NCI-H2081 (cell line): ENCODE measurements at regions not wholly inside any gene's neighbourhood (a gene's known extent, or its start where the extent isn't known, plus 50 kb on each side); places are given as distances from the start of the nearest gene placed in this dataset.

Experiments
- DNase-seq, 2 experiments: peaks; one replicate each; lab custom pipeline; 2025; lab: John Stamatoyannopoulos, UW

DNA sequence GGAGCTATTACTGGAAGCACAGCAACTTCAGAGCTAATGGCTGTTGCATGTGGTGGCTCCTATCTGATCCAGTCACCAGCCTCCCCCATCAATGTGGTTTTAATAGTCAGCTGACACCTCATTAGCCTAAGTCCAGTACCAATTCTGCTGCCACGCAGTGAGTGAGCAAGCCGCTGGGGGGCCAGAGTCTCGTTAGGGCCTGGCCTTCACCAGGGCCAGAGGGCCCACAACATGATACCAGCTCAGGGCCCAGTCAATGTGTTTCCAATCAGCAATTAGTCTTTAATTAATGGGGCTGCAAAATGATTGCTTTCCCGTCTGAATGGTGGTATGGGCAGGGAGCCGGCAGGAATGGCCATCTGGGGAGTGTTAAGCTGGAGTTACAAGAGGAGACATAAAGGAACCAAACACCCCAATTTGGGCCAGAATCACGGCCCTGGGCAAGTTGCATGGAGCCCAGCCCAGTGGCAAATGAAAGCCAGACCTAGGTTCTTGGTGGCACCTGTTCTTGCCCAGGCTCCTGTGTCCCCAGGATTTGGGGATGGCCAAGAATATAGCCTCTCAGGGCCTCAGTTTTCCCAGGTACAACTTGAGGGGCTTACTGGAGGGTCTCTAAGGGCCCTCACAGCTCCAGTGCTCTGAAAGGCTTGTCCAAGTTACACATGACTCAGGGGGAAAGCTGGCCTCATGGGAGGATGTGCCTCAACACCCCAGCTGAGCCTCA is 119.2 kb downstream of the EFNB1 start:
- DNase-seq: no peak

DNA sequence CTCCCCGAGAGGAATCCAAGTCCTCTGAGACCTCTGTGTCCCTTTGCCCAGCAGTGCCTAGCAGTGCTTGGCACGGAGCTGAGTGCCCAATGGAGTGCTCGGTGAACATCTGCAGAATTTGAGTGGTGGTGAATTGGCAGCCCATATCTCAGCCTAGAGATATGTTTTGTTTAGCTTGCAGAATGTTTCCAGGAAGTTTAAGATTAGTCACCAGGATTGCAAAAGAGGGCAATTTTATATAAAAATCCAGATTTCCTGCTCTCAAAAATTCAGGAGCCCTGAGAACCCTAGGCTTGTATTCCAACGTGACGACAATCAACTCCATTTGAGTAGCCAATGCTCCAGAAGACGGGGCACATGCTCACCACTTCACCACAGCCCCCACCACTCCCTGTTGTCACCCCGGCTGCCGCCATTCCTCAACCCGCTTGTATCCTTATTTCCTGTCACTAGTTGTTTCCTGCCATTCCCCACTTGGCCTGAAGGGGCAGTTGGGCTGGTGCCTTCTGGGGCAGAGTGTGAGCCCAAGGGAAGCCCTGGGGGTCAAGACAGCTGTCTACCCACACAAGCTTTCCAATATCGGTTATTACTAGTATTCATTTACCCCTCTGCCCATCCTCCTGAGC is 116.9 kb downstream of the EFNB1 start:
- no peak for DNase-seq

DNA sequence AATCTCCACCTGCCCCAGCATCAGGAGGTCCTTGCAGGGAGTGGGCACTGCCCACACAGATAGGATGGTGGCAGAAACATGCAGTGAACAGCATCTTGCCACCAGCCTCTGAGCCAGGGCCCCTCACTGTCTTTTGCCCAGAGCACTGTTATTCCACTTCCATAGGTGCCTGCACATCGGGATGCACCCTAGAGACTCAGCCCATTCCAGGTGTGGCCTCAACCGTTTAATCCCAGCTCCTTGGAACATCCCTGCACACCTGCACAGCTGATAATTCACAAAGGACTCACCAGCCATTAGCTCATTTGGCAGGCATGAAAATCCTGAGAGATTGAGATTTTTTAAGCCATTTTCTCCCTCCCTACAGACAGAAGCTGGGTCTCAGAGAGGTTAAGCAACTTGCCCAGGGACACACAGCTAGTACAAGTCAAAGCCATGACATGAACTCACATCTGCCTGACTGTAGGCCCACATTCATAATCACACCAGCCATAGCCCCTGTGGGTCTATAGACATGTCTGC is 116.3 kb downstream of the EFNB1 start:
- no peak for DNase-seq

DNA sequence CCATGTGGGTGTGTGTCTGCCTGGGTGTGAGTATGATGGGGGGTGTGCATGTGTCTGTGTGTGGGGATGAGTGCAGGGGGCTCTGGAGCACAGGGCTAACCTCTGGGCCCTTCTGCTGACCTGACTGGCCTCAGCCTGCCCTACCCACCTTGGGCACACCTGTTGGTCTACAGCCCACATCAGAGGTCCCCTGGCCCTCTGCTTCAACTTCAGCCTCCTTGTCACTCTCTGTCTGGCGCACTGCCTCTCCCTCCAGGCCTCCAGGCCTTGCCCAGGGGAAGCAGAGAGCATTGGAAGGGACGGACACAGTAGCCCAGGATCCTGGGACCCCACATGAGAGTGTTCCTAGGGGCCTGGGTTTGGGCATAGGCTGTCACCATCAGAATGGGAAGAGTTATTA is 115.4 kb downstream of the EFNB1 start:
- no peak for DNase-seq

DNA sequence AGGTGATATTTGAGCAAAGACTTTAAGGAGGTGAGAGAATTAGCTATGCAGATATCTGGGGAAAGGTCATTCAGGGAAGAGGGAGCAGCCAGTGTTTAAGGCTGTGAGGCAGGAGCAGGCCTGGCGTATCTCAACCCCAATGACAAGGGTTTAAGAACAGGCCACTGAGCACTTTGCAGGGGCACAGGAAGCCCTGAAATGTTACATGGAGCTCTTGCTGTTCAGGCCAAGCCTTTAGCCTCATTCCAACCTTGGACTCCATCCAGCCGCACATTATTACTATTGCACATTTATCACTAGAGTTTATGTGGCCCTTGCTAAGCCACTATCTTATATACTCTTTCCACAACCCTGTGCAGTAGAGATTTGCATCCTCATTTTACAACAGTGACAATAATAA is 114.0 kb downstream of the EFNB1 start:
- DNase-seq: no peak

DNA sequence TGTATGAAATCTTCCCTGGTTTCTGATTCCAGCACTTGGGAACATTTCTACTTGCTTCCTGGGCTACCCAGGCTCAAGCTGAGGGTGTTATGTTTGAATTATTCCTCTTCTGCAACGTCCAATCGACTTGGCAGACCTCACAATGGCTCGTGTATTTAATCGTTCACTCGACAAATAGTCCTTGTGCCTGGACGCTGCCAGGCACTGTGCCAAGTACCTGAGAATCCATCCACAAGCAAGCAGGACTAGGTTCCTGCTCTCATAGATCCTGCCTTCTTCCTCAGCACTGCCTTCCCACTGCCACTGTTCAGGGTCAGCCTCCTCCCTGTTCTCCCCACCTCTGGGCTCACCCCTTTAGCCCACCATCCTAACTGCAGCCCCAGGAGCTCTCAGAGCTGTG is 113.3 kb downstream of the EFNB1 start:
- no peak for DNase-seq

DNA sequence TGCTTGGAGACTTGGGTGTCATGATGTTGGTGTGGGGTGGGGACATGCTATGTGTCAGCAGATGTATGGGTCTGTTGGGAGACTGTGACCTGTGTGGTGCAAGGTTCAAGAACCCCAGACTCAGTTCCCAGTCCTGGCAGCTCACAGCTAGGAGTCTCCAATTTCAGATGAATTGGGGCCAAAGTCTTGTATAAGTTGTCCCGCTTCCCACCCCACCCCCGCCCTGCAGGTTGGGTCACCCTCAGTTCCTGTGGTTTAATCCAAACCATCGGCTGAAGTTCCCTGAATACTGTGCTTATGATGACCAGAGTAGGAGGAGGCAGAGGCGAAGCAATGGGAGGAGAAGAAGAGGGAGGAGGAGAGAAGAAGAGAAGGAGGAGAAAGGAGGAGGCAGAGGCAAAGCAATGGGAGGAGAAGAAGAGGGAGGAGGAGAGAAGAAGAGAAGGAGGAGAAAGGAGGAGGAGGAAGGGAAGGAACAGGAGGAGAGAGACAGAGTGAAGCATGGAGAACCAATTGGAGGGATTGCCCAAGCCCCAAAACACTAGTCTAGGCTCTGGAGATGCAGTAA is 112.6 kb downstream of the EFNB1 start:
- DNase-seq: no peak

DNA sequence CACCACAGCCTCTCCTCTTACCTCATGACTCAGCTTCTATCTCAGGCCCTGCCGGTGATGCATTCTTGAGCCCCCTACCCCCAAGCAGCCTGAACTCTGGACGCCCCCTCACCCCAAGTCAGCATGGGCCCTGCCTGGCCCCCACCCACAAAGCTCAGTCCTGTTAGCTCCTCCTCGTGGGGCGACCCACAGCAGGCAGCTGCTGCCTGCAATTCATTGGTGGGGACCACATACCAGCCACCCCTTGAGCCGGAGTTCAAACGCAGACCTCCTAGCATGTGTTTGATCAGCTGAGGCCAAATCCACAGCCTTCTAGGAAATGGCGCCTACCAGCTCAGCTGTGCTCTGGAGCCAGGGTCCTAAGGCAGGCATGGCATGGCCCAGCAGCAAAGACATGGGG is 111.8 kb downstream of the EFNB1 start:
- no peak for DNase-seq

DNA sequence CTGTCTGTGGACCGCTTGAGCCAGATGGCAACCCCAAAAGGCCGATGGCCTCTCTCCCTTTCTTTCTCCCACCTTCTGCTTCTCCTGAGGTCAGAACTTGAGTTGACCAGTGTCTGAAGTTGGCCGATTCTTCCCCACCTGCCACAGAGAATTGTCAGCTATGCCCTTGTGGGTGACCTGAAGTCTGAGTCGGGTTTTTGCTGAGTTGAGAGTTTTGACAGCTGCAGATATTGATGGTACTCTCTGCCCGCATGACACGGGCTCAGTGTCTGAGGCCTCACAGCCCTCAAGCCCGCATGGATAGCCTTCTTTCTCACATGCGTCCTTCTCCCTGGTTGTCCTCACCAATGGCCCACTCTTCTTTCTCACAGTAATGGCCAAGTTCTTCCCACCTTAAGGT is 111.0 kb downstream of the EFNB1 start:
- no peak for DNase-seq

DNA sequence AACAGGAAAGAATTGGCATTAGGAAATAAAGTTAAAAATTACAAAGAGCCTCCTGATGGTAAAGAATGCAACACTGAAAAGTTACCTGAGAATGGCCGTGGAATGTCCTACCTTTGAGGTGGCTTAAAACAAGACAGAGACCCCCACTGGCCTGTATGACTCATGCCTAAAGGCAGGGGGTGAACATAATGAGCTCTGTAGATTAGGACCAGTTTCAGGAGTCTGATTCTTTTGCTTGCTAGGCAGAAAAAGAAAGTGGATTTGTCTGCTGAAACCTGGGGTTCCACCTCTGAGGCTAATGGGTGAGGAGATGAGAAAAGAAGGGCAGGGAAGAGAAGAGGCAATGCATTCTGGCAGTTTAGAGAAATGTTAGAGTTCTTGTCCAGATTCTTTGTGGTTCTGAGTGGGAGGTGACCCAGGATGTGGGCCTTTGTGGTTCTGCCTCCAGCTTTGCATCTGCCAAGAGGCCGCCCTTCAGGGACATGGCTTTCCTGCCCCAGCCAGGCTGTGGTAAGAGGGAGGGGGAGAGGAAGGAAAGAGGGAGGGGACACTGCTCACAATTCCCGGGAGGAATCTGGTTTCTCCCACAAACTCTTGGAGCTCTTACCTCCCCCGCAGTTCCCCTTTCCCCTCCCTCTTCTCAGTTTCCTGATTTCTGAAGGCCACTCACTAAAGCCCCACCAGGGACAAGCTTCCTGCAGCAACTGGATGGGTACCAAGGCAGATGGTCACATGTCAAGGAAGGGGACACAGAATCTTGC is 109.6 kb downstream of the EFNB1 start:
- DNase-seq: no peak

DNA sequence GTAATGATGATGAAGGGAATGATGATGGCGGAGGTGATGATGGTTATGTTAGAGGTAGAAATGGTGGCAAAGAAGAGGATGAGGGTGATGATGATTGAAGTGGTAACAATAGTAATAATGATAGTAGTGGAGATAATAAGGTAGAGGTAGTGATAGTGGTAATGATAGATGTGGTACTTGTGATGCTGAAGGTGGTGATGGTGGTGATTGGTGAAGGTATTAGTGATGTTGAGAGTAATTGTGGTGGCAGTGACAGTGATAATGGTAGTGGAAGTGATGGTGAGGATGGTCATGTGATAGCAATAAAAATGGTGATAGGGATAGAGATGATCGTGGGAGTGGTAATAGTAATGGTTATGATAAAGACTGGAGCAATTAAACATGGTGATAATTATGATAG is 108.8 kb downstream of the EFNB1 start:
- DNase-seq: no peak

DNA sequence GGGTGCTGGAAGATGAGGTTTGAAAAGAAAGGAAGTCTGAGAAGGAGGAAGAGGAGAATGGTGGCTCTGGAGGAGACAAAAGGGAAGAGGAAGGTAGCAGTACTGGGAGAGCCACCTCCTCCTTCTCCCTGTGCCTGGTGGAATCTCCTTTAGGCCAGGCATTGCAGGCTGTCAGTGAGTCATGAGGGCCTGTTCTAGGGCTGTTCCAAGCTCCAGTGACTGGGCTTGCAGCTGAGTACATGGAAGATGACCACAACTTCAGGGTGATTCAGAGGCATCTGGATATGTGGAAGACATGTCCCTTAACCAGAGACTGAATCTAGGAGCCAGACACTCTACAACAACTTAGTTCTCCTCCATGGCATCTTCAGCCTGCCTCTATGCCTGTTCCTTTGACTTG is 107.8 kb downstream of the EFNB1 start:
- DNase-seq: no peak

DNA sequence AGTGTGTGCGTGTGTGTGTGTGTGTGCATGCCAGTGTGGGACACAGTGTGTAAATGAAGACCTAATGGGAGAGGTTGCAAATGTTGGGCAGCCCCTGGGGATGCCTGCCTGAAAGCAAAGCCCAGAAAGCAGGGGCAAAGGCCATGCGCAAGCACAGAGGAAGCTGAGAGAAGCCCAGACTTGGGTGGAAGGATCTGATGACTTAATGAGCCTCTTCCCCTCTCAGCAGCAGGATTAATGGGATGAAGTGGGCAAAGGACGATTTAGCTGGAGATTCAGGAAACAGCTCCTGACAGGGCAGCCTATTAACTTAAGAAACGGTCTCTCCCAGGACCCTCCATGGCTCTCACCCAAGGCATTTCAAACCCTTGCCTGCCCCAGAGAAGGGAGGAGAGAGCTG is 107.3 kb downstream of the EFNB1 start:
- DNase-seq: no peak

DNA sequence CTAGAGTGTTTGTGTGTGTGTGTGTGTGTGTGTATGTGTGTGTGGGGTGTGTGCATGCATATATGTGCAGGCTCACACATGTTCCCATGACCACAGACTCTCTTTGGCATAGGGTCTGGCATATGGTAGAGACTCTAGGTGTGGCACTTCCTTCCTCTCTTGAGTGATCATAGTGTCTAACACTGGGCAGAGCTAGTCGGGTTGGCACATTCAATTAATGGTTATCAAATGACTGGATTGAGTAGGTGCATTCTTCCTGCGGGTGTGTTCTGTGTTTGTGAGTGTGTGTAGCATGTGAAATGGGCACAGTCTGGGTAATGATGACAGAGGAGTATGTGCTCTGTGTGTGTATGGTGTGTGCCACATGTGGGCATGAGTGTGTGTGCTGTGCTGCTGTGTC is 106.5 kb downstream of the EFNB1 start:
- no peak for DNase-seq

DNA sequence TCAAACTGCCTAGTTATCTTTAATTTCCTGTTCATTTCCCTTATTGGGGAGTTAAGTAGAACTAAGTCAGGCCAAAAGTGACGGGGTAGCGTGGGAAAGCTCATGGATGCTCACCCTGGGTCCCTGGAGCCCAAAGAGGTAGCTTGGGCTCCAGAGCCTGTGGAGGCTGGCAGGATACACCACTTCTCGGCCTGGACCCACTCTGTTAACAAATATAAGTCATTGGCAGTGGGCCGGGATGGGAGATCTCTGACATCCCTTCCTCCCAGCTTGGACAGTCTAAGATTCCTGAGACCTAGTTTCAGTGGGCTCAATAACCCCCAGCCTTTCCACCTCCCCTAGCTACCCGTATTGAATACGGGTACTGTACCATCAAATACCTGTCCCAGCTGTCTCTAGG is 106.1 kb downstream of the EFNB1 start:
- DNase-seq: no peak

DNA sequence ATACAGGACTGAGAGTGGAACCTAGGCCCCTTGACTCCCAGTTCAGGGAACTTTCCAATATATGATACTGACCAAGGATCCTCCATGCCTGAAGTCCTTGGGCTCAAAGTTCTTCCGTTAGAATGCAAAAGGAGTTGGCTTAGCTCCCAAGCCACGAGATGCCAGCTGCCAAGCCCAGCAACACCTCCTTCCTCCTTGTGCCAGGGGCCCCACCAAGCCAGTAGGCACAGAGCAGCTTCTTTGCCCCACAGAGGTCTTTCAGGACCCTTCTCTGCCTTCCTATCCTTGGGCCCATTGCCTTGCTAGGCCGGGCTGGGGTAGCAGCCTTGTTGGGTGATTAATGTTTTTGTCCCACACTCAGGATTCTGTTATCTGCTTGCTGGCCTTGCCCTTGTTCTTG is 105.6 kb downstream of the EFNB1 start:
- DNase-seq: no peak

DNA sequence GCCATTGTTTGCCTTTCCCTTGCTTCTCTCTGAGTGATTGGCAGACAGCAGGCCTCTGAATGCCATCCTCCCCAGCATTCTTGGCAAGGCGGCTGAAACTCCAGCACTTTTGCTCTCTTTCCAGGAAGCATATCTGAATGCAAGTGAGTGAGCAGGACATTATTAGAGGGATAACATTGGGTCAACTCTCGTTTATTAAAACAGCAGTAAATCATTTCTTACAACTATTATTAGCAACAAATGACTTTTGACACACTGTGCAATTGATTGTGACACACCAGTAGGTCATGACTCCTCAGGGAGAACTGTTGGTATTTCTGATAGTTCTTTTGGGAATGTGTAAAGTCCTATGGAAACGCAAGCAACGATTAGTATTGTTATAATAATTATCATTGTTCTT is 103.8 kb downstream of the EFNB1 start:
- DNase-seq: no peak

DNA sequence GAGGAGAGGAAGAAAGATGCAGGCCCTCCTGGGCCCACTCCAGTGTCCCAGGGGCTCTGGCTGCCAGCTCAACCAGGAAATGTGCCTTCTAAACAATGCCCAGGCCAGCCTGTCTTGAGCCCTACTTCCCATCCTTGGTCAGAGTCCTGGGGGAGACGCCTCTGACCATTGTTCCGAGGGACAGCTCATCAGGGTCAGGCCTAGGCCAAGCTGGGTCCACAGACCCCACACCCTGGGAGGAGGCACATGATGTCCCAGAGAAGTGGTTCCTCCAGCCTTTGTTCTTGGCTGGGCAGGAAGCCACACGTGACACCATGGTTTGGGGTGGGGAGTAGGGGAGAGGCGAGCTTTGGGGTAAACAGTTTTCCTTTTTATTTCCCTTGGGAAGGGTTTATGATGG is 102.5 kb downstream of the EFNB1 start:
- no peak for DNase-seq

DNA sequence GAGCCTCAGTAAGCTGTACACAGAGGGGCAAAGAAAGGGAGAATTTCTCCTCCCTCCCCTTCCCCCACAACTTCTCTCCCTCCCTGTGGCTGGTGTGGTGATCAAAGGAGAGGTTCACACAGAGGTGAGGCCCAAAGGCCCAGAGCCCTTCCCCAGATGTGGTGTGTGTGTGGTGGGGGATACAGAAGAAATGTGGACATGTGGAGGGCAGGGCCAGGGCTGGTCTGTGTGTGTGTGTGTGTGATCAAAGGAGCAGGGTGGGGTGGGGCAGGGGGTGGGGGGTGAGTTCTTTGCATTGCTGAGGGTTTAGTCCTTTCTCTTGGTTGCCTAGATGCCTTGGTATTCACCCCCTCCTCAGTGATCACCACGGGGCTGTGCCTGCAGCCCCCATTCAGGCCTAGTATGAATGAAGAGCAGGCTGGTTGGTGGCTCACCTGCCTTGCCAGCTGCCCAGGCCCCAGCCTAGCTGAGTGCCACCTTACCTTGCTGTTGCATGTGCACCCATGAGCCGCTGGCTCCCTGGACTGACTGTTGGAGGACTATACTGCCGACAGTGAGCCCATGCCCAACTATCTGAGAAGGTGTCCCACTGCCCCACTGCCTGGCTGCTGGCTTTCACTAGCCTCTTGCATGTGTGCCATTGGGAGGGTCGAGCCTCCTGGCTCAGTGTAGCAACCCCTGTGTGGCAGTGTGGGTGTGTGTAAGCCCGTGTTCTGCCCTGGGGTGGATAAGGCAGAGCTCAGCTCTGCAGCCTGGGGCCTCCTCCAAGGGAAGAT is 101.9 kb downstream of the EFNB1 start:
- no peak for DNase-seq

DNA sequence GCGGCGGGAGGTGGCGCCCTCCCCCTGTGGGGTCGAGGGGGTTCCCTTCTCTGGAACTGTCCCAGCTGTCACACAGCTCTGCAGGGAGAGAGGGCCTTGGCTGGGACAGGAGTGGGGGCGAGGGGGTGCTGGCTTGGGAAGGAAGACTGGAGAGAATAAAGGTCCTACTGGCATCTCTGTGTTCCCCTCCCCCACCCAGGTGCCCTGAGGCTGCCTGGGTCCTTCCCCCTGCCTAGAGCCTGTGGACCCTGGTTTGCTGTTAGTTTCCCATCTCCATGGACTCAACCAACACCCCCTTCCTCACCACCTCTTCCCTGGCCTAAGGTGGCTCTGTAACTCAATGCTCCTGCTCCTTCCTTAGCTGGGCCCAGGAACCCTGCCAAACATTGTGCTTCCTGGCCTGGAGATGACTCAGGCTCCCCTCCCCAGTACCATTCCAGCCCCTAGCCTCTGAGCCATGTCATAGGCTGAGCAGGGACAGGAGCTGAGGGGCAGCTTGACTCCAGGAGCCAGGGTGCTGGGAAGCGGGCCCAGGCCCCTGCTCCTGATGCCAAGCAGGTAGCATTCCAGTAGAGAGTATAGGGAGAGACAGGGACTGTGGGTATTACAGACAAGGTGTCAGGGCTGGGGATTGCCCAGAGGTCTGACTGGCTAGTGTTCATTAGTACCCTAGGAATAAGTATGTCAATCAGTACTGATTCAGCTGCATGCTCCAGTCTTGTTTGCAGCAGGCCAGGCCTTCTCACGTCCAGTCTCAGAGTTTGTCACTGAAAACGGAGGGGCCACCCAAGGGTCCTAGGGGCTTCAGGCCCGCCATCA is 100.7 kb downstream of the EFNB1 start:
- no peak for DNase-seq

DNA sequence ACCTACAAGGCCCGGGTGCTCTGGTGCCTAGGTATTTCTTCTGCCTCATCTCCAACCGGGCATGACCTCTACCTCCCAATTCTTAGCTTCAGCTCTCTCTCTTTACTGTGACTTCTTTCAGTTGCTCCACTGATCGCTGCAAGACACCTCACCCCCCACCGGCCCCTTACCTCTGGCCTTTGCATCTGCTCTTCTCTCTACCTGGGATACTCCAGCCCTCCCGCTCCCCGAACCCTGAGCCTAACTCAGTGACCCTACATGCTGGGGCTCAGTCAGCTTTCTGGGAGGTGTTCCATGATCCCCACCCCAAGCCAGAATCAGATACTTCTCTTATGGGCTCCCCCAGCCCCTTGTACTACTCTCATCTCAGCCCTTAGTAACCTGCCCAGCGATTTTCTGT is 99.6 kb downstream of the EFNB1 start:
- DNase-seq: no peak
